ENCODE measurements at regions not wholly inside any gene's neighbourhood (a gene's known extent, or its start where the extent isn't known, plus 50 kb on each side); places are given as distances from the start of the nearest gene placed in this dataset.

GRCh38 chr10:57161157-57161556 lies 800.1 kb upstream of the ZWINT start:
- intact Hi-C loops (cut with micrococcal nuclease; ENCODE audit: unreplicated experiment) = no loop called here
- no TSS peak for BruUV-seq (replicated peaks)
- TF ChIP-seq CTCF (conservative IDR thresholded peaks at IDR 0.05; ENCODE audit: low read depth, low read length) = no peak
- no peak for TF ChIP-seq EZH2 (IDR thresholded peaks at IDR 0.05; ENCODE audit: borderline replicate concordance, low read depth, low read length, poor library complexity, severe bottlenecking)
- Histone ChIP-seq H3K9me3 (ENCODE audit: low read depth, low read length, poor library complexity, severe bottlenecking) (peaks cover 49% of the 10 kb centered on the region), H3K36me3 (ENCODE audit: insufficient read depth, low read length, poor library complexity, severe bottlenecking) (no peaks in the 10 kb centered on the region), H3K4me3 (ENCODE audit: low read depth, low read length, poor library complexity, severe bottlenecking) (no peak overlapping the region), H3K27me3 (replicated peaks; ENCODE audit: insufficient read depth, low read depth, low read length, poor library complexity) (no peaks in the 10 kb centered on the region), H3K27ac (ENCODE audit: low read depth, low read length, poor library complexity, severe bottlenecking) (no peak overlapping the region), H3K4me1 (ENCODE audit: insufficient read depth, low read length, poor library complexity, severe bottlenecking) (no peaks in the 10 kb centered on the region)
- CTCF ChIA-PET = no interaction called here
- no peak for DNase-seq (ENCODE audit: low spot score)
- POLR2A ChIA-PET (ENCODE audit: low non-redundant PET) = no interaction called here

GRCh38 chr10:57145548-57145947 lies 784.5 kb upstream of the ZWINT start:
- CTCF ChIA-PET = no interaction called here
- no peaks in the 10 kb centered on the region for H3K27me3 ChIP-seq (replicated peaks; ENCODE audit: insufficient read depth, low read depth, low read length, poor library complexity)
- no TSS peak for BruUV-seq (replicated peaks)
- POLR2A ChIA-PET (ENCODE audit: low non-redundant PET) = no interaction called here
- H3K9me3 ChIP-seq (ENCODE audit: low read depth, low read length, poor library complexity, severe bottlenecking) = peaks cover 38% of the 10 kb centered on the region
- no peak overlapping the region for H3K4me3 ChIP-seq (ENCODE audit: low read depth, low read length, poor library complexity, severe bottlenecking)
- no peaks in the 10 kb centered on the region for H3K36me3 ChIP-seq (ENCODE audit: insufficient read depth, low read length, poor library complexity, severe bottlenecking)
- intact Hi-C loops (cut with micrococcal nuclease; ENCODE audit: unreplicated experiment) = no loop called here
- no peak overlapping the region for H3K27ac ChIP-seq (ENCODE audit: low read depth, low read length, poor library complexity, severe bottlenecking)
- no peak for TF ChIP-seq CTCF (conservative IDR thresholded peaks at IDR 0.05; ENCODE audit: low read depth, low read length)
- no peaks in the 10 kb centered on the region for H3K4me1 ChIP-seq (ENCODE audit: insufficient read depth, low read length, poor library complexity, severe bottlenecking)
- no peak for DNase-seq (ENCODE audit: low spot score)

GRCh38 chr10:57142925-57143576 lies 782.0 kb upstream of the ZWINT start:
- CTCF ChIA-PET = no interaction called here
- no peak for DNase-seq (ENCODE audit: low spot score)
- TF ChIP-seq CTCF (conservative IDR thresholded peaks at IDR 0.05; ENCODE audit: low read depth, low read length) = no peak
- TF ChIP-seq EZH2 (IDR thresholded peaks at IDR 0.05; ENCODE audit: borderline replicate concordance, low read depth, low read length, poor library complexity, severe bottlenecking) = no peak

More at GRCh38 chr10:57142925-57143576, 782.0 kb upstream of the ZWINT start:
- no peak overlapping the region for H3K4me3 ChIP-seq (ENCODE audit: low read depth, low read length, poor library complexity, severe bottlenecking)
- H3K36me3 ChIP-seq (ENCODE audit: insufficient read depth, low read length, poor library complexity, severe bottlenecking) = no peaks in the 10 kb centered on the region
- intact Hi-C loops (cut with micrococcal nuclease; ENCODE audit: unreplicated experiment) = no loop called here
- no peaks in the 10 kb centered on the region for H3K27me3 ChIP-seq (replicated peaks; ENCODE audit: insufficient read depth, low read depth, low read length, poor library complexity)
- POLR2A ChIA-PET (ENCODE audit: low non-redundant PET) = no interaction called here
- H3K4me1 ChIP-seq (ENCODE audit: insufficient read depth, low read length, poor library complexity, severe bottlenecking) = no peaks in the 10 kb centered on the region
- BruUV-seq (replicated peaks) = no TSS peak
- no peak overlapping the region for H3K27ac ChIP-seq (ENCODE audit: low read depth, low read length, poor library complexity, severe bottlenecking)
- peaks cover 23% of the 10 kb centered on the region for H3K9me3 ChIP-seq (ENCODE audit: low read depth, low read length, poor library complexity, severe bottlenecking)
